Endothelial cell of umbilical vein (primary cell): ENCODE measurements at regions not wholly inside any gene's neighbourhood (a gene's known extent, or its start where the extent isn't known, plus 50 kb on each side); places are given as distances from the start of the nearest gene placed in this dataset.

Experiments used
- BruUV-seq: library from RNA; stranded (reverse); fragments of 400-500 nt; replicated peaks from 2 replicates; lab custom pipeline; 2021; lab: Mats Ljungman, UMichigan
- CTCF ChIA-PET: fragments of 300-600, 350-600 bp; sonication (Branson Sonifier 250); formaldehyde crosslinking; loops from one replicate; lab custom pipeline; 2021; ENCODE audit warnings: antibody characterized with exemption, inconsistent platforms; lab: Charles Lee
- POLR2A ChIA-PET: fragments of 300-600, 350-600 bp; sonication (Branson Sonifier 250); formaldehyde crosslinking; loops from one replicate; lab custom pipeline; 2021; ENCODE audit warnings: antibody characterized with exemption, inconsistent platforms; lab: Charles Lee
- DNase-seq: peaks from one replicate; pipeline ENCODE4 v3.0.0-alpha.2; 2011; ENCODE audit warnings: low read depth, low spot score
- FAIRE-seq: peaks from 2 replicates; lab custom pipeline; 2011; peaks lifted over from hg19 to GRCh38; lab: Jason Lieb, UNC
- H2AFZ ChIP-seq: 2 replicates; pipeline ENCODE4 v1.6.0; 2012; ENCODE audit warnings: low read depth, low read length, control low read depth, inconsistent platforms
- H3K27ac ChIP-seq: 2 replicates; pipeline ENCODE4 v1.5.1; 2011; ENCODE audit warnings: low read depth, mild to moderate bottlenecking, control low read depth, low read length, moderate library complexity; ENCODE audit not compliant: insufficient read depth
- H3K27me3 ChIP-seq, 2 experiments: 2 replicates each; pipeline versions ENCODE4 v1.6.0 to v1.6.1; 2011; ENCODE audit warnings: low read length in 2 of 2, mixed read lengths in 1 of 2; ENCODE audit not compliant: control insufficient read depth in 2 of 2, insufficient read depth in 2 of 2
- H3K36me3 ChIP-seq, 2 experiments: 2 replicates in 1 of 2; 3 replicates in 1 of 2; pipeline ENCODE4 v1.5.1; 2011; ENCODE audit warnings: low read length in 2 of 2, mild to moderate bottlenecking in 1 of 2, moderate library complexity in 1 of 2; ENCODE audit not compliant: control insufficient read depth in 2 of 2, insufficient read depth in 2 of 2; ENCODE audit errors: extremely low read depth in 1 of 2
- H3K4me1 ChIP-seq: 3 replicates; pipeline ENCODE4 v1.5.1; 2011; ENCODE audit warnings: mild to moderate bottlenecking, low read length; ENCODE audit not compliant: control insufficient read depth, insufficient read depth; ENCODE audit errors: extremely low read depth
- H3K4me2 ChIP-seq: 2 replicates; pipeline ENCODE4 v1.6.1; 2011; ENCODE audit warnings: low read length, control low read depth, mixed read lengths; ENCODE audit not compliant: insufficient read depth
- H3K4me3 ChIP-seq, 3 experiments: fragments of 200-600 bp in 1 of 3; sonication (generic), shearing (Covaris generic) in 1 of 3; replicated peaks in 1 of 3; 2 replicates each; pipeline ENCODE4 v1.5.1; 2011 to 2016; ENCODE audit warnings: control low read depth in 3 of 3, low read length in 3 of 3, mild to moderate bottlenecking in 2 of 3, inconsistent platforms in 1 of 3, low read depth in 1 of 3, moderate library complexity in 1 of 3; ENCODE audit not compliant: insufficient read depth in 1 of 3
- H3K79me2 ChIP-seq: 2 replicates; pipeline ENCODE4 v1.6.0; 2012; ENCODE audit warnings: low read length, inconsistent platforms; ENCODE audit not compliant: control insufficient read depth, insufficient read depth
- H3K9ac ChIP-seq: replicated peaks from 2 replicates; pipeline ENCODE3; 2011; ENCODE audit warnings: low read length, control low read depth; ENCODE audit not compliant: insufficient read depth; ENCODE audit errors: extremely low read depth
- H3K9me1 ChIP-seq: replicated peaks from 3 replicates; pipeline ENCODE4 v1.6.0; 2011; ENCODE audit warnings: mild to moderate bottlenecking, low read length; ENCODE audit not compliant: control insufficient read depth, insufficient read depth; ENCODE audit errors: extremely low read depth
- H3K9me3 ChIP-seq: replicated peaks from 2 replicates; pipeline ENCODE4 v1.5.1; 2012; ENCODE audit warnings: low read length, inconsistent platforms; ENCODE audit not compliant: control insufficient read depth, insufficient read depth
- H4K20me1 ChIP-seq: replicated peaks from 2 replicates; pipeline ENCODE3; 2011; ENCODE audit warnings: mild to moderate bottlenecking, low read length; ENCODE audit not compliant: control insufficient read depth, insufficient read depth; ENCODE audit errors: extremely low read depth
- CTCF ChIP-seq, 2 donors: IDR thresholded peaks; 1 replicate in 1 of 2; 2 replicates in 1 of 2; pipeline ENCODE4 v1.5.1; 2011; ENCODE audit warnings: low read length in 2 of 2, mild to moderate bottlenecking in 2 of 2, moderate library complexity in 2 of 2, control low read depth in 1 of 2, inconsistent platforms in 1 of 2, low read depth in 1 of 2; ENCODE audit not compliant: insufficient read depth in 1 of 2; ENCODE audit errors: extremely low read depth in 1 of 2
- EZH2 ChIP-seq: IDR thresholded peaks from 2 replicates; pipeline ENCODE4 v1.6.1; 2012; ENCODE audit warnings: borderline replicate concordance, low read depth, mild to moderate bottlenecking, moderate library complexity, low read length, inconsistent platforms; ENCODE audit not compliant: severe bottlenecking
- FOS ChIP-seq: IDR thresholded peaks from 2 replicates; pipeline ENCODE4 v1.6.1; 2011; ENCODE audit warnings: mild to moderate bottlenecking, low read length, moderate library complexity, borderline replicate concordance; ENCODE audit not compliant: insufficient read depth
- GATA2 ChIP-seq: IDR thresholded peaks from 2 replicates; pipeline ENCODE4 v1.7.0; 2011; ENCODE audit warnings: low read depth, mild to moderate bottlenecking, moderate library complexity, mixed read lengths, low read length; ENCODE audit not compliant: insufficient read length, insufficient read depth
- JUN ChIP-seq: IDR thresholded peaks from 2 replicates; pipeline ENCODE4 v1.6.1; 2011; ENCODE audit warnings: borderline replicate concordance, low read depth; ENCODE audit not compliant: insufficient read length, insufficient read depth
- MAX ChIP-seq: IDR thresholded peaks from 2 replicates; pipeline ENCODE4 v1.6.1; 2011; ENCODE audit not compliant: insufficient read depth, insufficient read length
- MYC ChIP-seq: IDR thresholded peaks from one replicate; pipeline ENCODE4 v1.6.1; 2011; ENCODE audit warnings: mild to moderate bottlenecking, low read depth, low read length
- POLR2A ChIP-seq: IDR thresholded peaks from 2 replicates; pipeline ENCODE4 v1.6.1; 2012; ENCODE audit warnings: low read depth, mild to moderate bottlenecking, control low read depth, low read length
- POLR2AphosphoS5 ChIP-seq: IDR thresholded peaks from 2 replicates; pipeline ENCODE4 v1.6.1; 2012; ENCODE audit warnings: low read depth, mild to moderate bottlenecking, control low read depth, low read length, moderate library complexity; ENCODE audit not compliant: insufficient read depth
- dilution Hi-C: fragments of 300-500 bp; cut with MboI; formaldehyde crosslinking; loops from one replicate; pipeline ENCODE4 v1.15.0; 2019; ENCODE audit warnings: low sequenced_read_pairs; ENCODE audit not compliant: extremely low pct_ligation_motif_present
- intact Hi-C: fragments of 100-400 bp; cut with micrococcal nuclease; formaldehyde crosslinking; loops from one replicate; pipeline ENCODE4 v1.10.0; 2022

- POLR2A ChIA-PET: no interaction called here
- no peaks in the 10 kb centered on the region for H3K27me3 ChIP-seq
- H3K4me1 ChIP-seq: peaks cover 14% of the 10 kb centered on the region
- no peaks in the 10 kb centered on the region for H3K9me1 ChIP-seq
- FAIRE-seq (no peak), DNase-seq (no peak)
- no peaks in the 10 kb centered on the region for H4K20me1 ChIP-seq
- BruUV-seq: no TSS peak
- H3K36me3 ChIP-seq: no peaks in the 10 kb centered on the region
- no peak overlapping the region for H3K9ac ChIP-seq
- H3K79me2 ChIP-seq: no peaks in the 10 kb centered on the region
- no peak overlapping the region for H3K4me3 ChIP-seq
- H3K9me3 ChIP-seq: no peaks in the 10 kb centered on the region
- intact Hi-C loops: no loop called here
- no peak for TF ChIP-seq JUN
- no peak for TF ChIP-seq POLR2A
- TF ChIP-seq MAX: no peak
- TF ChIP-seq EZH2: no peak
- no peak for TF ChIP-seq MYC
- no peak for TF ChIP-seq POLR2AphosphoS5
- TF ChIP-seq FOS: no peak
- TF ChIP-seq CTCF (IDR thresholded peaks at IDR 0.05; ENCODE audit: extremely low read depth in 1 of 2, insufficient read depth in 1 of 2, low read depth in 1 of 2, low read length in 2 of 2): no peak
- TF ChIP-seq GATA2: no peak
- dilution Hi-C loops: no loop called here
- peak overlapping the region; percentile 75 for H3K27ac ChIP-seq
- no peak overlapping the region for H3K4me2 ChIP-seq
- H2AFZ ChIP-seq: peak overlapping the region; percentile 77
- CTCF ChIA-PET: no interaction called here
These were observed 175.2 kb downstream of the PAWR start for GRCh38 chr12:79515530-79515935.
